HK-2 (cell line): ENCODE measurements at regions not wholly inside any gene's neighbourhood (a gene's known extent, or its start where the extent isn't known, plus 50 kb on each side); places are given as distances from the start of the nearest gene placed in this dataset.
"Not testable (repeated sequence)": the region's sequence is repeated elsewhere in the genome, so short reads cannot be mapped to it uniquely, and the experiment has no call there.

Experiments used
- DNase-seq: peaks from one replicate; pipeline ENCODE4 v3.0.0-alpha.2; 2018; ENCODE audit not compliant: unreplicated experiment

DNA sequence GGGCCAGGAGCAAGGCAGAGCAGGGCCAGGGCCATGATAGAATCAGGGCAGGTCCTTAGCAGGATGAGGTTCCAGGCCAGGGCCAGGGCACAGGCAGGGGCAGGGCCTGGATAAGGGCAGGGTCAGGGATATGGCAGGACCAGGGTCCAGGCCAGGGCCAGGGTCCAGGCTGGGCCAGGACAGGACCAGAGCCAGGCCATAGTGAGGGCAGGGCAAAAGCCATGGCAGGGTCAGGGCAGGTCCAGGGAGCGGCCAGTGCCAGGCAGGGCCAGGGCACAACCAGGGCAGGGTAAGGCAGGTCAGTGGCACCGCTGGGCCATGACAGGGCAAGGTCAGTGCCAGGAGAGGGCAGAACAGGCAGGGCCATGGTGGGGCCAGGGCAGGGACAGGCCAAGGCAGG is 152.2 kb downstream of the LIPI start:
- no peak for DNase-seq

DNA sequence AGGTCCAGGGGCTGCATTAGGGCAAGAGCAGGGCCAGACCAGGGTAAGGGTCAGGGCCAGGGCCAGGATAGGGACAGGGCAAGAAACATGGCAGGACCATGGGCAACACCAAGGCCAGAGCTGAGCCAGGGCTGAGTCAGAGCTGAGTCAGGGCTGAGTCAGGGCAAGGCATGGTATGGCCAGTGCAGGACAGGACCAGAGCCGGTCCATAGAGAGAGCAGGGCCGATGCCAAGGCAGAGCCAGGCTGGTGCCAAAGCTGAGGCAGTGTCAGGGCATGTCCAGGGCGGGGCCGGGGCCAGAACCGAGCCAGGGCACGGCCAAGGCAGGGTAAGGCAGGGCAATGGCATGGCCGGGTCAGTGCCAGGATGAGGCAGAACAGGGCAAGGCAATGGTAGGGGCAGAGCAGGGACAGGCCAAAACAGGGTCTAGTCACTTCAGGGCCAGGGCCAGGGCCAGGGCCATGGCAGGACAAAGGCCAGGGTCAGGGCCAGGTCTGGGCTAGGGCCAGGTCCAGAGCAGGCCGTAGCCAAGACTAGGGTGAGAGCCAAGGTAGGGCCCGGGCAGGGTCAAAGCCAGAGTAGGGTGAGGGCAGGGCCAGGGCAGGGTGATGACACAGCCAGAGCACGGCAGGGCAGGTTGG is 152.8 kb downstream of the LIPI start:
- peak; percentile 22 for DNase-seq

DNA sequence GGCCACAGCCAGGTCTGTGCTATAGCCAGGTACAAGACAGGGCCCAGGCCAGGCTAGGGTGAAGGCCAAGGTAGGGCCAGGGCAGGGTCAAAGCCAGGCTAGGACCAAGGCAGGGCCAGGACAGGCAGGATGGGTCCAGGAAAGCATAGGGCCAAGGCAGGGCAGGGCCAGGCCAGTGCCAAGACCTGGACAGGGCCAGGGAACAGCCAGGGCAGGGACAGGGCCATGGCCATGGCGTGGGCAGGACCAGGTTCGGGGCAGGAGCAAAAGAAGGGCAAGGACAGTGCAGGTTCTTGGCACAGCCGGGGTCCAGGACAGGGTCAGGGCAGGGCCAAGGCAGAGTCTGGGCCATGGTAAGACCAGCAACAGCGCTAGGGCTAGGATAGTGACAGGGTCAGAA is 153.4 kb downstream of the LIPI start:
- DNase-seq: no peak

DNA sequence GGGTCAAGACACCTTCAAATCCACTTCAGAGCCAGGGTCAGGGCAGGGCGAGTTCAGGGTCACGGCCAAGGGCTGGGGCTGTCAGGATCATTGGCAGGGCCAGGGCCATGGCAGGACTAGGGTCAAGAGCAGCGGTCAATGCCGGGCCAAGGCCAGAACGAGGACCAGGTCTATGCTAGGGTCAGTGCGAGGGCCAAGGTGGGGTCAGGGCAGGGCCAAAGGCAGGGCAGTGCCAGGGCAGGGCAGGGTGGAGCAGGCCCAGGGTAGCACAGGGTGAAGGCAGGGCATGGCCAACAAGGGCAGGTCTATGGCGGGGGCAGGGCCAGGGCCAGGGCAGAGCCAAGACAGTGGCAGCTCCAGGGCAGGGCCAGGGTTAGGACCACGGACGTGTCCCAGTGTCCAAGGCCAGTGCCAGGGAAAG is 154.0 kb downstream of the LIPI start:
- DNase-seq: no peak

DNA sequence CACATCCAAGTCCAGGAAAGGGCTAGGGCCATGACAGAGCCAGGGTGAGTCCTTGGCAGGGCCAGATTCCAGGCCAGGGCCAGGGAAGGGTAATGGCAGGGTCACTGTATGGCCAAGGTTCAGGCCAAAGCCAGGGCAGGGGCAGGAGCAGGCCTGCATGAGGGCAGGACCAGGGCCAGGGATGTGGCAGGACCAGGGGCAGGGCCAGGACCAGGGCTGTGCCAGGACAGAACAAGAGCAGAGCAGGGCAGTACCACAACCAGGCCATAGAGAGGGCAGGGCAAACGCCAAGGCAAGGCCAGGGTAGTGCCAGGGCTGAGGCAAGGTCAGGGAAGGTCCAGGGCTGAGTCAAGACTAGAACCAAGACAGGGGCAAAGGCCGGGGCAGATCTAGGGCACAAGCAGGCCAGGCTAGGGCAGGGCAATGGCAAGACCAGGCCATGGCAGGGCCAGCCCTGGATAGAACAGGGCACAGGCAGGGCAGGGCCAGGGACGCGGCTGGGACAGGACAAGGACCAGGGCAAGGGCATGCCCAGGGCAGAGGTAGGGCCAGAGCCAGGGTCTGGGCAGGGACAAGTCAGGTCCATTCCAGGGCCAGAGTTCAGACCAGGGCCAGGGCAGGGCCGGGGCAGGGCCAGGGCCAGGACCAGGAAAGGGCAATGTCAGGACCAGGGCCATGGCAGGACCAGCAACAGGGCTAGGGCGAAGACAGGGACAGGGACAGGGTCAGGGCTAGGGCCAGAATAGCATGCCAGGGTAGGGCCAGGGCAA is 154.8 kb downstream of the LIPI start:
- not testable (repeated sequence) for DNase-seq

DNA sequence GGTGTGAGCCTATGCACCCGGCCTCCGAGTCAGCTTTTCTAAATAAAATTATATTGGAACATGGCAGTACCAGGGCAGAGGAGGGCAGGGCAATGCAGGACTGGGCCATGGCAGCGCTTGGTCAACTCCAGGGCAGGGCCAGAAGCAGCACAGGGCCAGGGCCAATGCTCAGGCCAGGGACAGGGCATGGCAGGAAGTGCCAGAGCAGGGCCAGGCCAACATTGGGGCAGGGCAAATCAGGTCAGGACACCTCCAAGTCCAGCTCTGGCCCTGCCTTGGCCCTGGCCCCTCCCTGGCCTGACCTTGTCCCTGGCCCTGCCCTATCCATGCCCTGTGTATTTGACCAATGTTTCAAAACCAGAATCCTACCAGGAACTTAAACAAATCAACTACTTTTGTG is 156.1 kb downstream of the LIPI start:
- no peak for DNase-seq

DNA sequence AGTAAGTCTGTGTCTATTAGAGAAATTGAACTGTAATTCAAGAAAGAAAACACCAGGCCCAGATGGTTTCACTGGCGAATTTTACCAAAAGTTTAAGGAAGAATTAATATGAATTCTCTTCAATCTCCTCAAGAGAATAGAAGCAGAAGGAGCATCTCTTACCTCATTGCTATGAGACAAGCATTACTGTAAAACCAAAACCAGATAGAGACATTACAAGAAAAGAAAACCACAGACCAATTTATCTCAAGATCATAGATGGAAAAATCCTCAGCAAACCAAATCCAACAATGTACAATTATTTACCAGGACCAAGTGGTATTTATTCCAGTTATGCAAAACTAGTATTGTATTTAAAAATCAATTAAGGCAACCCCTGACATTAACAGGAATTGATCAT is 160.6 kb downstream of the LIPI start:
- DNase-seq: no peak

DNA sequence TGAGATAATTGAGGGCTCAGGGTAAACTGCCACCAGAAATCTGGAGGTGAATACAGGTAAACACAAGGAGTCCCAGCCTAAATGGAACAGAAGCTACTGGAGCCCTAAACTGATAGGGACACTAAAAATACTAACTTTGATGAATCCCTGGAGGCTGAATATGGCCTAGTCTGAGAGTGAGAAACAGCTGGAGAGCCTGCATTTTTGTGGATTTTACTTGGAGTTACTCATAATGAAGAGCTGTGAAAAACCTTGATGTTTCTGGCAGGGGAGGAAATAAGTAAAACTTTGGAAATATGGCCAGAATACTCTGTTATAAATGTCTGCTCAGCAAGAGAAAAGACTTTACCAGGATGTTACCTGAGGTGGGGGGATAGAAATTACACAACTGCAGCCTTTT is 164.4 kb downstream of the LIPI start:
- no peak for DNase-seq

DNA sequence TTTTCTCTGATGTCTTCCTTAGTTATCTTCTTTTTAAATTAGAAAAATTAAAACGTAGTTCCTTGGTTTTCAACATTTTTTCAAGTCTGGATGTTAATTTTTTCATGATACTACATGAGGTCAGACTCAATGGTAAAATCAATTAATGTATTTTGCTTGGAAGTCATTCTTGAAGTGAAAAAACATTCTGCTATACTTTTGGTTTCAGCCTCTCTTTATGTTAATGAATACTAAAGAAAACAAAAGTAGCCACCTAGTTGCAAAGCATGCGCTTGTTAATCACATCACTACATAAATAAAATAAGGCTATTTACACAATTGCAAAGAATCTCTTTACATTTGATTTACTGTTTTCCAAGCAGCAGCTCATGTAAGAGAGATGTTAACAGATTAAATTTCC is 170.4 kb downstream of the LIPI start:
- no peak for DNase-seq

DNA sequence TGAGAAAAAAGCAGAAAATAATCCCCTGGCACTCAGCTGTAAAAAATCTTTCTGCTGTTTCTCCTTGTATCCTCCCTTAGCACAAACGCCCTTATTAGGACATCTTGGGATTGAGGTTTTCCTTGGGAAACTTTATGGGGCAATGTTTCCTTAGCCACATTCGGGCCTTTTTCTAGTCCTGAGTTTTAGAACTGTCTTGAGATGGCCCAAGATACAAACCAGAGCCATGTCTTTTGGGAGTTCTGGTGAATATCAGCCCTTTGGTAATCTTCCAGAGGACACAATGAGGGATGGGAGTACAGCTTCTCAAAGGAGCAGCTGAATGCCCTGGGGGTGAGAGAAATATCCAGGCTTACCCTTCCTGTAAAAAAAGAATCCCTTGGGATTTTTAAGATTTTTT is 182.1 kb downstream of the LIPI start:
- DNase-seq: not testable (repeated sequence)

DNA sequence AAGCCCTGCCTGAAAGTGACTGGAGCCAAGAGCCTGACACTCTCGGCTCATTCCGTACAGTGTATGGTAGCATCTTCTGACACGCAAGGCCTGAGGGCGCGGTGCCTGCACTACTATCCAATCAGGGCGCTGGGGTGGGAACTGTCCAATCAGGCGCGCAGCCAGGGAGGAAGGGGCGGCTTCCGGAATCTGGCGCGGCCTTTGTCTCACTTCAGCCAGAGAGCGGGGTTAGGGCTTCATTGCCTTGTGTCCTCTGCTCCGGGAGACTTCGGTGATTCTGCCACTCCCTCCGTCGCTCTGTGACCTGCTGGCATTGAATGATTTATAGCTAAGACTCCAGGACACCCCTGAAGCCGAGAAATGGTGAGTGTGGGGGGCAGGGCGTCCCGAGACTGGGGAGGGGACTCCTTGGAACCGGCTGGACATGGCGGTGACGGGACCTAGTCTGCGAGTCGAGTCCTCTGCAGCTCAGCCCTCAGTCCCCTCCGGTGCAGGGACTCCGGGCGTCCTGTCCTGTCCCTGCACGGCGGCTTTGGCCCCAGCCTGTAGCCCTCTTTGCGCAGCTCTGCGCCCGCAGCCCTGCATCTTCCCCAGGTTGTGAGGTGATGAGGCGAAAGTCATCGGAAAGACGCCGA is 183.4 kb downstream of the LIPI start:
- peak; percentile 83 for DNase-seq

DNA sequence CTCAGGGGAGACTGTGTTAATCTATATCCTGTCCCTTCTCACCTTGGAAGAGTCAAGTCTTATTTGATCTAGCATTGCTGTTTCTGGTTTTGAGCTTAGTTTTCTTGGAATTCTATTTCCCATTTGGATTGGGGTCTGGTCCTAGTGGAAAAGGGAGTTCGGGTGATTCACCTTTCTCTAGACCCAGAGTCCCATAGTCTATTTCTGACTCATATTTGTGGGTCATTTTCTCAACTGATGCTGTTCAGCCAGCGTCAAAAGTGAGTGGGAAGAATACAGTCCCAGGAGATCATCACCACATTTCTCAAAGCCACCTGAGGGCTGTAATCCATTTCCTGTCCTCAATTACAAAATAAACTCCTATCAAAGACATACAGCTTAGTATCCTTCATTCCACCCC is 190.6 kb downstream of the LIPI start:
- not testable (repeated sequence) for DNase-seq

DNA sequence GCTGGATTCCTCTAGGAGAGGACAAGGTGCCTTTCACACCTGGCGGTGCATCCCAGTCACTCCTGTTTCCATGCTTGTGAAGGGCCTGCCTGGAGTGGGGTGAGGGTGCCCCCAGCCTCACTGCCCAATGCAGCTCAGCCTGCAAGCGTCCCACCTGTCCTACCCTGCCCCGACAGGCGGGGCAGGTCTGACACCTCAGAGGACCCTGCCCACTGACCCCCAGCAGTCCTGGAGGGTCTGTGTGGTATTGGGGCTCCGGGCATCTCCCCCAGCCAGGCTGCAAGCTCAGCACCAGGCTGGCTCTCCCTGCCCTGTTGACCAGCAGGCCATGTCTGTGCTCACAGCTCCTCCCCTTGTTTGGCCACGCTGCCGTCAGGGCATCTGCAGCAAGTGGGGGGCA is 194.9 kb downstream of the LIPI start:
- DNase-seq: not testable (repeated sequence)

DNA sequence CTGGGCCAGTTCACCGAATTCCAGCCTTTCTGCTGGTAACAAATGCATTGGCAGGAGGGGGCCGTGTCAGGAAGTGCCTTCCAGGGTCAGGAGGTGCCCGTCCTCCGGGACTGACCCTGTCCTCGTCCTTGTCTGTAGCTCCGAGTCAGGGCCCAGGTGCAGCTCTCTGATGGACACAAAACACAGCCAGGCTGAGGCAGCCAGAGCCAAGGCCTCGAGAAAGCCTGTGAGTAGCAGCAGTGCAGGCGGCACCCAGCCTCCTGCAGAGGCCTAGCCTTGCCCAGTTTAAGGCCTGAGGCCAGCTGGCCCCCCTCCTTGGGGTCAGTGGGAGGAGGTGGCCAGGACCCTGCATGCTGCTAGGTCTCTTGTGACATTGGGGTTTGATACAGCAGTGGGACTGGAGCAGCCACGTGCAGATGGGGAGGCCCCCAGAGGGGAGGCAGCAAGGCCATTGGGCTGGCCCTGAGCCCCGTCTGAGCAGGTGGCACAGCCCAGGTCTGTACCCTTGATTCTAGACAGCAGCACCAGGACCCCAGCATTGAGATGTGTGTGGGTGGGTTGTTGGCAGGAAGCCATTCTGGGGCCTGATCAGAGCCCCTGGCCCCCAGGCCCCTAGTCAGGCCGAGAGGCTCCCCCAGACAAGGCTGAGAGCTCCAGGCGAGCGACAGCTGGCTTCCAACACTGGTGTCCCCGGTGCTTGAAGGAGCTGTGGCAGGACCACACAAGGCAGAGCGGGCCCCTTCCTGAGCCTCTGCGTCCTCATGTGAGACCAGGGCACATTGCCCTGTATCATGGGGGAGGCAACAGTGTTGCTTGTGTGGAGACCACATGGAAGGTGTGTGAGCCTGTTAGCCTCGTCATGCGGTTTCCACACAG is 196.9 kb downstream of the LIPI start:
- DNase-seq: not testable (repeated sequence)

DNA sequence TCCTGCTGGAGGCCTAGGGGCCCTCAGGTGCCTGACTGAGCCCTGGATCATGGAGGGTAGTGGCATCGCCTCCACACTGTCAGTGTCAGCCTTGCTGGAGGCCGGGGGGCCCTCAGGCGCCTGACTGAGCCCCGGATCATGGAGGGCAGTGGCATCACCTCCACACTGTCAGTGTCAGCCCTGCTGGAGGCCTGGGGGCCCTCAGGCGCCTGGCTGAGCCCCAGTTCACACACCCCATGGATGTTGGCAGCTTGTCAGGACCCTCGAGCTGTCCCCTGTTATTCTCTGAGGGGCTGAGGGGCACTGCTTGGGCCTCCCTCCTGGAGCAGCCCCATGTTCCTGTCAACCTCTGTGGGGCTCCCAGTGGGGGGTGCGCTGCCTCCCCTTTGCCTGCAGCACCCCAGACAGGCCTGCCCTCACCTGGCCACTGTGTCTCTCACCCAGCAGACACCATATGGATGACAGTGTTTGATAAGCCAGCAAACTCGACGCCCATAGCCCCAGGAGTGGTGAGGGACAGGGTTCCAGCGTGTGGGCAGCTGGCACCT is 197.6 kb downstream of the LIPI start:
- no peak for DNase-seq

DNA sequence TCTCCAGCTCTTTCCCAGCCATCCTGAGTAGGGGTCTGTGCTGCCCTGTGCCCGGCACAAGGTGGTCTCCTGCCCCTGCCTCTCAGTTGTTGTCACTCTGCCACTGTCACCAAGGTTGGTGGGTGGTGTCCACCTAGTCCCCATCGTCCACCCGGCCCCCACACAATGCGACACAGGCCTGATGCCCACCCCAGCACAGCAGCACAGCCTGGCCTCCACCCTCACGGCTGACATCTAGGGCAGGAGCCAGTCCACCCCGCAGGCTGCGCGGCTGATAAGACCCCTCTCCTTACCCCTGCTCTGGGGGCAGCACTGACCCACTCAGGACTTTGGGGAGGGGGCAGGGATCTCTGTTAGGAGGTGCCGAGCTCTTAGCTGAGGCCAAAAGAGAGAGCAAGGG is 198.3 kb downstream of the LIPI start:
- no peak for DNase-seq

DNA sequence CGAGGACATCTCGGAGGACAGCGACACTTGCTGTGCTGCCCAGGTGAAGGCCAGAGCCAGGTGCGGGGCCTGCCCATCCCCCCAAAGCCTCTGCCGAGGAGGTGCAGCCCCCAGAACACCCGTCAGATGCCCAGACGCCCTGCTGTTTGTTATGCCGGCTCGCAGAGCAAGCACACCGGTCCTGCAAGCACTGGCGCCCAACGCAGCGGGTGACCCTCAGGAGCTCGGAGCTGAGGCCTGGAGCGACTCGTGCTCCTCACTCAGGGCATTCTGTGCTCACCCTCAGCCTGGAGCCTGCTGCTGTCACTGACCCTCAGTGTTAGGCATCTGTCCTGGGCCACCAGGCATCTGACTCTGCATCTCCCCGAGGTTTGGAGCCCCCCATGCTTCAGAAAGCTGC is 199.0 kb downstream of the LIPI start:
- not testable (repeated sequence) for DNase-seq

DNA sequence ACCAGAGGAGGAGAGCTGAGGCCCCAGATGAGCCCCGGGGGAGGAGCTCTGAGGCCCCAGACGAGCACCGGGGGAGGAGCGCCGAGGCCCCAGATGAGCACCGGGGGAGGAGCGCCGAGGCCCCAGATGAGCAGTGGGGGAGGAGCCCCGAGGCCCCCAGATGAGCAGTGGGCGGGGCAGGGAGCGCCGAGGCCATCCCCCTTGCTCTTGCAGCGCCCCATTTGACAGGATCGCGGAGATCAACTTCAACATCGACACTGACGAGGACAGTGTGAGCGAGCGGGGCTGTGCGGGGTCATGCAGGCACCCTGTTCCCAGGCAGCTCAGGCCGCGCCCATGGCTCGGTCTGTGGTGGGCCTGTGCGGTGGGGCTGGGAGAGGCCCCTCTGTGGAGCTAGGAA is 199.6 kb downstream of the LIPI start:
- DNase-seq: not testable (repeated sequence)

DNA sequence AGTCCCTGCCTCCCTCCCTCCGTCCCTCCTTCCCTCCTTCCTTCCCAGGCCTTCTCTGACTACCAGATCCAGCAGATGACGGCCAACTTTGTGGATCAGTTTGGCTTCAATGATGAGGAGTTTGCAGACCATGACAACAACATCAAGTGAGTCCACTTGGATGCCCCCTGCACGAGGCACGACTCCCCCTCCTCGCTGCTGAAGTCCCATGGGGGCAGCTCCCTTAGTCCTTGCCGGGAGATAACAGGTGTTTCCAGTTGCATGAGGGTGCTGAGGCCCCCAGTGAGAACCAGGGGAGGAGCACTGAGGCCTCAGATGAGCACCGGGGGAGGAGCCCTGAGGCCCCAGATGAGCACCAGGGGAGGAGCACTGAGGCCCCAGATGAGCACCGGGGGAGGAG is 200.0 kb downstream of the LIPI start:
- DNase-seq: no peak

DNA sequence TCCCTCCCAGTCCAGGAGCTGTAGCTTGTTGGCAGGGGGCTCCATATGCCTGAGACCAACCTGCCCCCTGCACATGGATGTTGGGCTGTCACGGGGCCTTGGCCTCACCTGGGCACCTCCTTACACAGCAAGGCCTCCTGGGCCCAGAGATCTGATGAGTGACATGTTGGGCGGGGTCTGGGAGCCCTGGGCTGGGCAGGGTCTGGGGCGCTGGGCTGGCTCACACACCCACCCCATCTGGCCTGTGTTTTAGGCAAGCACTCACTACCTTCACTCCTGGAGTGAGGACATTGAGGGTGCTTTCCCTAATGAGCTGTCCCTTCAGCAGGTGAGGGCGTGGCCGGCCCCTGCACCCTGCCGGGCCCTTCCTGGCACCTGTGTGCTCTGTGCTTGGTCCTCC is 200.8 kb downstream of the LIPI start:
- DNase-seq: not testable (repeated sequence)

DNA sequence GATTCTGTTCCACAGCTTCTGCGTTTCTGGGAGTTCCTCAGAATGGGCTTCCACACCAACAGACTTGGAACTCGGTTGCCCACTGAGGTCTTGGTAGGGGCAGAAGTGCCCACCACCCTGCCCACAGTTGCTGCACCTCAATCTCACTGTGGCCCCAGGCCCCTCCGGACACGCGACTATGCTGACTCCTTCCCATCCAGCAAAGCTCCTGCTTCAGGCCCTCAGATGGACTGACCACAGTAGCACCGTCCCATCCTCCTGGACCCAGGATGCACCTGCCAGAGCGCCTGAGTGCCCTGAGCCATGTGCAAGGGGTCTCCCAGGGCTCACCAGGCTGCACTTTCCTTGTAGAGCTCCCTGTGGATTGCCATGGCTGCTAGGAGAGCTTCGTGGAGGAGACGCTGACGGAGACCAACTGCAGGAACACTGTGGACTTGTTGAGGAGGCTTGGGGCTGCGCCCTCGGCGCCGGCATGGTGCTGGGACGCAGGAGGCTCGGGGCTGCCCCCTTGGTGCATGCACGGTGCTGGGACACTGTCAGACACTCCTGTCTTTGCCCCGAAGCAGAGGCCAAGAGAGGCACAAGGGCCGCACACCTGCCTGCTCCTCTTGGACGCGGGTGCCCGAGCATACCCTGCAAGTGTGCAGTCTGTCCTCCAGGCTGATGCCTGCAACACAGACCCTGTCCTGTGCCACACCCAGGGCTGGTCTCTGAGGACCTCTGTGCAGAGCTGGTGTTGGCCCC is 201.3 kb downstream of the LIPI start:
- DNase-seq: not testable (repeated sequence)
